Erythroblast (primary cell): ENCODE measurements at regions not wholly inside any gene's neighbourhood (a gene's known extent, or its start where the extent isn't known, plus 50 kb on each side); places are given as distances from the start of the nearest gene placed in this dataset.

Experiments used
- GATA1 ChIP-seq: IDR thresholded peaks from 2 replicates; pipeline ENCODE4 v1.6.1; 2011; ENCODE audit warnings: low read depth, mild to moderate bottlenecking, control low read depth, low read length, moderate library complexity
- POLR2A ChIP-seq: IDR thresholded peaks from 2 replicates; pipeline ENCODE4 v1.6.1; 2011; ENCODE audit warnings: mild to moderate bottlenecking, low read length

DNA sequence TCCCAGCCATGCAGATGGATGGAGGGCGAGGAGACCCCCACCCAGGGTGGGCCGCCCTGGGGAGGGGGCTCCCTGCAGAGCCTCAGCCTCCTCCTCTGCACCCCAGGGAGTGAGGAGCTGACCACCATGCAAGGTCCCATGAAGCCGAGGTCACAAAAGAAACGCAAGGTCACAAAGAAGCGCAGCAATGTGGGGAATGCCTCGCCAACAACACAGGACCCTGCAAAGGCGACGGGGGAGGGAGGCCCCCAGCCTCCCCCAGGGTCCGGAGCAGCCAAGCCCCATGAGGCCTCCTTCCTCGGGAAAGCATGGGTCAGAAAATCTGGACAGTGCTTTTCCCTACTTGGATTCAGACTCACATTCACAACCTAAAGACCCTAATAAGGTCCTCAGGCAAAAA lies 191.5 kb downstream of the BRD1 start:
- TF ChIP-seq POLR2A (no peak), GATA1 (no peak)
